Erythroblast (primary cell): ENCODE measurements at regions not wholly inside any gene's neighbourhood (a gene's known extent, or its start where the extent isn't known, plus 50 kb on each side); places are given as distances from the start of the nearest gene placed in this dataset.

ENCODE experiments used
- GATA1 ChIP-seq: IDR thresholded peaks from 2 replicates; pipeline ENCODE4 v1.6.1; 2011; ENCODE audit warnings: low read depth, mild to moderate bottlenecking, control low read depth, low read length, moderate library complexity
- POLR2A ChIP-seq: IDR thresholded peaks from 2 replicates; pipeline ENCODE4 v1.6.1; 2011; ENCODE audit warnings: mild to moderate bottlenecking, low read length

GRCh38 chr2:147790580-147790979 is 54.2 kb upstream of the ACVR2A start:
- TF ChIP-seq POLR2A (no peak), GATA1 (no peak)
